ENCODE measurements at regions not wholly inside any gene's neighbourhood (a gene's known extent, or its start where the extent isn't known, plus 50 kb on each side); places are given as distances from the start of the nearest gene placed in this dataset.
"Not testable (repeated sequence)": the region's sequence is repeated elsewhere in the genome, so short reads cannot be mapped to it uniquely, and the experiment has no call there.

- not testable (repeated sequence) for DNase-seq (ENCODE audit: extremely low read depth in 1 of 11, low read depth in 9 of 11, low spot score in 4 of 11)
Observed at GRCh38 chr14:106482213-106482612, 955.8 kb downstream of the TMEM121 start.

GRCh38 chr14:106487600-106487999, 961.2 kb downstream of the TMEM121 start:
- no peak for DNase-seq (ENCODE audit: extremely low read depth in 1 of 11, low read depth in 9 of 11, low spot score in 4 of 11)

- no peak for DNase-seq (ENCODE audit: extremely low read depth in 1 of 11, low read depth in 9 of 11, low spot score in 4 of 11)
Observed at GRCh38 chr14:106488291-106488690, 961.9 kb downstream of the TMEM121 start.

- no peak for DNase-seq (ENCODE audit: extremely low read depth in 1 of 11, low read depth in 9 of 11, low spot score in 4 of 11)
Observed at GRCh38 chr14:106489112-106489881, 962.9 kb downstream of the TMEM121 start.

- no peak for DNase-seq (ENCODE audit: extremely low read depth in 1 of 11, low read depth in 9 of 11, low spot score in 4 of 11)
Observed at GRCh38 chr14:106490442-106490841, 964.1 kb downstream of the TMEM121 start.

- no peak for DNase-seq (ENCODE audit: extremely low read depth in 1 of 11, low read depth in 9 of 11, low spot score in 4 of 11)
Observed at GRCh38 chr14:106491851-106492250, 965.5 kb downstream of the TMEM121 start.

GRCh38 chr14:106493962-106494823, 967.8 kb downstream of the TMEM121 start:
- DNase-seq (ENCODE audit: extremely low read depth in 1 of 11, low read depth in 9 of 11, low spot score in 4 of 11), result no peak

GRCh38 chr14:106500571-106500970, 974.2 kb downstream of the TMEM121 start:
- DNase-seq (ENCODE audit: extremely low read depth in 1 of 11, low read depth in 9 of 11, low spot score in 4 of 11), result no peak

- DNase-seq (ENCODE audit: extremely low read depth in 1 of 11, low read depth in 9 of 11, low spot score in 4 of 11), result no peak
Observed at GRCh38 chr14:106501898-106502297, 975.5 kb downstream of the TMEM121 start.

GRCh38 chr14:106505366-106505765, 979.0 kb downstream of the TMEM121 start:
- DNase-seq (ENCODE audit: extremely low read depth in 1 of 11, low read depth in 9 of 11, low spot score in 4 of 11), result no peak

- DNase-seq (ENCODE audit: extremely low read depth in 1 of 11, low read depth in 9 of 11, low spot score in 4 of 11), result no peak
Observed at GRCh38 chr14:106506881-106507305, 980.5 kb downstream of the TMEM121 start.

GRCh38 chr14:106507354-106507753, 981.0 kb downstream of the TMEM121 start:
- DNase-seq (ENCODE audit: extremely low read depth in 1 of 11, low read depth in 9 of 11, low spot score in 4 of 11), result no peak

- DNase-seq (ENCODE audit: extremely low read depth in 1 of 11, low read depth in 9 of 11, low spot score in 4 of 11), result no peak
Observed at GRCh38 chr14:106508216-106508615, 981.8 kb downstream of the TMEM121 start.

GRCh38 chr14:106509176-106509575, 982.8 kb downstream of the TMEM121 start:
- no peak for DNase-seq (ENCODE audit: extremely low read depth in 1 of 11, low read depth in 9 of 11, low spot score in 4 of 11)

- no peak for DNase-seq (ENCODE audit: extremely low read depth in 1 of 11, low read depth in 9 of 11, low spot score in 4 of 11)
Observed at GRCh38 chr14:106509807-106510206, 983.4 kb downstream of the TMEM121 start.

GRCh38 chr14:106511006-106511799, 984.8 kb downstream of the TMEM121 start:
- no peak for DNase-seq (ENCODE audit: extremely low read depth in 1 of 11, low read depth in 9 of 11, low spot score in 4 of 11)

- no peak for DNase-seq (ENCODE audit: extremely low read depth in 1 of 11, low read depth in 9 of 11, low spot score in 4 of 11)
Observed at GRCh38 chr14:106511800-106512198, 985.4 kb downstream of the TMEM121 start.

- no peak for DNase-seq (ENCODE audit: extremely low read depth in 1 of 11, low read depth in 9 of 11, low spot score in 4 of 11)
Observed at GRCh38 chr14:106513302-106513701, 986.9 kb downstream of the TMEM121 start.

All from renal cortex interstitium (tissue), 11 donors.